ENCODE measurements at regions not wholly inside any gene's neighbourhood (a gene's known extent, or its start where the extent isn't known, plus 50 kb on each side); places are given as distances from the start of the nearest gene placed in this dataset.
"Not testable (repeated sequence)": the region's sequence is repeated elsewhere in the genome, so short reads cannot be mapped to it uniquely, and the experiment has no call there.

DNA sequence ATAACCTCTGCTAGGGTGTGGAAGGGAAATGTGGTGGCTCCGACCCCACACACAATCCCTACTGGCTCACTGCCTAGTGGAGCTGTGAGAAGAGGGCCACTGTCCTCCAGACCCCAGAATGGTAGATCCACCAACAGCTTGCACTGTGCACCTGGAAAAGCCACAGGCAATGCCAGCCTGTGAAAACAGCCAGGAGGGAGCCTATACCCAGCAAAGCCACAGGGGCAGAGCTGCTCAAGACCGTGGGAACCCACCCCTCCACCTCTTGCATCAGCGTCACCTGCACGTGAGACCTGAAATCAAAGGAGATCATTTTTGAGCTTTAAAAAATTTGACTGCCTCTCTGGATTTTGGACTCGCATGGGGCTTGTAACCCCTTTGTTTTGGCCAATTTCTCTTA is 249.0 kb upstream of the CDH2 start:
- H3K27me3 ChIP-seq: no peaks in the 10 kb centered on the region
- TF ChIP-seq, protein P1, sequence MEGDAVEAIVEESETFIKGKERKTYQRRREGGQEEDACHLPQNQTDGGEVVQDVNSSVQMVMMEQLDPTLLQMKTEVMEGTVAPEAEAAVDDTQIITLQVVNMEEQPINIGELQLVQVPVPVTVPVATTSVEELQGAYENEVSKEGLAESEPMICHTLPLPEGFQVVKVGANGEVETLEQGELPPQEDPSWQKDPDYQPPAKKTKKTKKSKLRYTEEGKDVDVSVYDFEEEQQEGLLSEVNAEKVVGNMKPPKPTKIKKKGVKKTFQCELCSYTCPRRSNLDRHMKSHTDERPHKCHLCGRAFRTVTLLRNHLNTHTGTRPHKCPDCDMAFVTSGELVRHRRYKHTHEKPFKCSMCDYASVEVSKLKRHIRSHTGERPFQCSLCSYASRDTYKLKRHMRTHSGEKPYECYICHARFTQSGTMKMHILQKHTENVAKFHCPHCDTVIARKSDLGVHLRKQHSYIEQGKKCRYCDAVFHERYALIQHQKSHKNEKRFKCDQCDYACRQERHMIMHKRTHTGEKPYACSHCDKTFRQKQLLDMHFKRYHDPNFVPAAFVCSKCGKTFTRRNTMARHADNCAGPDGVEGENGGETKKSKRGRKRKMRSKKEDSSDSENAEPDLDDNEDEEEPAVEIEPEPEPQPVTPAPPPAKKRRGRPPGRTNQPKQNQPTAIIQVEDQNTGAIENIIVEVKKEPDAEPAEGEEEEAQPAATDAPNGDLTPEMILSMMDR (IDR thresholded peaks at IDR 0.05): no peak
- no peaks in the 10 kb centered on the region for H3K4me1 ChIP-seq
- no peak overlapping the region for H3K4me3 ChIP-seq
- intact Hi-C loops (cut with DNase I; ENCODE audit: low total_unique reads): no loop called here
- H3K9me3 ChIP-seq: no peaks in the 10 kb centered on the region
- no peaks in the 10 kb centered on the region for H3K36me3 ChIP-seq
- H3K27ac ChIP-seq: no peak overlapping the region
- no peak for DNase-seq

DNA sequence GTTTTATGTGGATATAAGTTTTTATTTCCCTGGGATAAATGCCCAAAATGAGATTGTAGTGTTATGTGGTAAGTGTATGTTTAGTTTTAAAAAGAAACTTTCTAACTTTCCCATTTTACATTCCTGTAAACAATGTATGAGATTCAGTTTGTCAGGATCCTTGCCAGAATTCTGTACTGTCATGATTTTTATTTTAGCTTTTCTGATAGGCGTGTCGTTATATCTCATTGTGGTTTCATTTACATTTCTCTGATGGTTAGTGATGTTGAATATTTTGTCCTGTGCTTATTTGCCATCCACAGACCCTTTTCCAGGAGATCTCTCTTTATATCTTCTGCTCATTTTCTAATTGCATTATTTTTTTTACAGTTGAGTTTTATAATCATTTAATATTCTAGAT is 245.6 kb upstream of the CDH2 start:
- intact Hi-C loops (cut with DNase I; ENCODE audit: low total_unique reads): no loop called here

DNA sequence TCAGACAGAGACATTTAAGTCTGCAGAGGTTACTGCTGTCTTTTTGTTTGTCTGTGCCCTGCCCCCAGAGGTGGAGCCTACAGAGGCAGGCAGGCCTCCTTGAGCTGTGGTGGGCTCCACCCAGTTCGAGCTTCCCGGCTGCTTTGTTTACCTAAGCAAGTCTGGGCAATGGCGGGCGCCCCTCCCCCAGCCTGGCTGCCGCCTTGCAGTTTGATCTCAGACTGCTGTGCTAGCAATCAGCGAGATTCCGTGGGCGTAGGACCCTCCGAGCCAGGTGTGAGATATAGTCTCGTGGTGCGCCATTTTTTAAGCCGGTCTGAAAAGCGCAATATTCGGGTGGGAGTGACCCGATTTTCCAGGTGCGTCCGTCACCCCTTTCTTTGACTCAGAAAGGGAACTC is 245.0 kb upstream of the CDH2 start:
- intact Hi-C loops (cut with DNase I; ENCODE audit: low total_unique reads); H3K36me3 ChIP-seq; H3K27ac ChIP-seq; H3K27me3 ChIP-seq; DNase-seq; H3K4me1 ChIP-seq; H3K9me3 ChIP-seq; H3K4me3 ChIP-seq: not testable (repeated sequence)

More for the DNA sequence above, 245.6 kb upstream of the CDH2 start:
- Histone ChIP-seq H3K27me3 (no peaks in the 10 kb centered on the region), H3K9me3 (no peaks in the 10 kb centered on the region), H3K4me1 (no peaks in the 10 kb centered on the region), H3K36me3 (no peaks in the 10 kb centered on the region), H3K27ac (no peak overlapping the region), H3K4me3 (no peak overlapping the region)
- TF ChIP-seq, protein P1 (IDR thresholded peaks at IDR 0.05): no peak
- no peak for DNase-seq

DNA sequence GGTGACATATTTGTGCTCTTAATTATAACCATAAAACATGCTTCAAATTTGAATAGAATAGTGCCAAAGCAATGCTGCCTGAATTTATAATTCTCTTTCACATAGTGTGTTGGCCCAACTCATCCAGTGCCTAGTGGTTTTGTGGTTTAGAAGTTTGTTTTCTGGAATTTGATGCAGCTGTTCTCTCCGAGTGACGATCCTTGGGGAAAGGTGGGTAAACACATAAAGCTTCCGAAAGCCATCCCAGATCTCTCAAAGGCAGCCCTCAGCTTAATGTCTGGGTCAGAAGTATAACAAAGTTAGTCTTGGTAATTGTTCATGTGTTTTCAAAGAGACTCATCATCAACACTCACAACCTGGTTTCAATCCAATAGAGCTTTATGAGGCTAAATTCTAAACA is 235.6 kb upstream of the CDH2 start:
- Histone ChIP-seq H3K4me1 (no peaks in the 10 kb centered on the region), H3K27ac (no peak overlapping the region), H3K9me3 (no peaks in the 10 kb centered on the region), H3K4me3 (no peak overlapping the region), H3K27me3 (no peaks in the 10 kb centered on the region), H3K36me3 (no peaks in the 10 kb centered on the region)
- intact Hi-C loops (cut with DNase I; ENCODE audit: low total_unique reads): no loop called here
- DNase-seq: no peak
- TF ChIP-seq, protein P1 (IDR thresholded peaks at IDR 0.05): no peak

DNA sequence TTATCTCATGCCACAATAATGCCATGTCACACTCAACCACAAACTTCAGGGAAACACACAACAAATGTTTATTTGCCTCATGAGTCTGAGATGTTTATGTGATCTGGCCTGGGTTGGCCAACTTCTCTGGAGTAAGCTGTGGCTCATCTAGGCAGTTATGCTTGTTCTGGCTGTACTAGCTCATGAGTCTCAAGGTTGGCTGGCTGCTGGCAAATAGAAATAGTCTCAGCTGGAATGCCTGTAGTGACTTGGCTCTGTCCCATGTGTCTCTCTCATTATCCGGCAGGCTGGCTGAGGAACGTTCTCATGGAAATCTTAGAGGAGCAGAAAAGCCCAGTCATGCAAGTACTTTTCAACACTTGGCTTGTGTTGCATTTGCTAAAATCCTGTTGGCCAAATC is 234.9 kb upstream of the CDH2 start:
- intact Hi-C loops (cut with DNase I; ENCODE audit: low total_unique reads): no loop called here
- Histone ChIP-seq H3K36me3 (no peaks in the 10 kb centered on the region), H3K27me3 (no peaks in the 10 kb centered on the region), H3K27ac (no peak overlapping the region), H3K4me1 (no peaks in the 10 kb centered on the region), H3K9me3 (no peaks in the 10 kb centered on the region), H3K4me3 (no peak overlapping the region)
- TF ChIP-seq, protein P1 (IDR thresholded peaks at IDR 0.05): no peak
- DNase-seq: peak in 1 of 2 donors; percentile 74

DNA sequence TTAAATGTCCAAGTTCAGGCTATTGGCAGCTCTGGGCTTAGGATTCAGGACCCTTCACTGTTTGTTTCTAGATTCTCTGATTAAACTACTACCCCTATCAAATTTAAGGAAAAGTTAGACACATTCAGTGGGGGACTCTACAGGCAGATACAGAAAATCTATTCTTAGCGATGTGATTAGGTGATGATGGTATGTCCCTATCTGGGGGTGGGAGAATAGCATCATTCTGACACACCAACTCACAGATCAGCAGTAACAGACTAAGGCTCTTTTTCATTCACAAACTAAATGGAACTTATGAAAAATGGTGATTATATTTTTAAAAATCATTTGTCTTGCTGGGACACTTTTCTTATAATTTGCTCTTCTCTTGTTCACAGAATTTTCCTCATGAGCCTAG is 232.9 kb upstream of the CDH2 start:
- Histone ChIP-seq H3K4me3 (no peak overlapping the region), H3K27ac (no peak overlapping the region), H3K36me3 (no peaks in the 10 kb centered on the region), H3K27me3 (no peaks in the 10 kb centered on the region), H3K4me1 (no peaks in the 10 kb centered on the region), H3K9me3 (no peaks in the 10 kb centered on the region)
- intact Hi-C loops (cut with DNase I; ENCODE audit: low total_unique reads): no loop called here
- TF ChIP-seq, protein P1 (IDR thresholded peaks at IDR 0.05): no peak
- DNase-seq: no peak

Measured in tibial artery (tissue), 4 donors.